ENCODE measurements at regions not wholly inside any gene's neighbourhood (a gene's known extent, or its start where the extent isn't known, plus 50 kb on each side); places are given as distances from the start of the nearest gene placed in this dataset.

GRCh38 chr12:74408601-74409166, 129.0 kb upstream of the ATXN7L3B start:
- DNase-seq: no peak

GRCh38 chr12:74412606-74413230, 124.9 kb upstream of the ATXN7L3B start:
- no peak for DNase-seq

GRCh38 chr12:74415633-74416032, 122.0 kb upstream of the ATXN7L3B start:
- DNase-seq: no peak

- no peak for DNase-seq
These were observed 119.1 kb upstream of the ATXN7L3B start for GRCh38 chr12:74418573-74418972.

- no peak for DNase-seq
These were observed 112.9 kb upstream of the ATXN7L3B start for GRCh38 chr12:74424778-74425177.

GRCh38 chr12:74426091-74426490, 111.5 kb upstream of the ATXN7L3B start:
- DNase-seq: no peak

- DNase-seq: no peak
These were observed 108.1 kb upstream of the ATXN7L3B start for GRCh38 chr12:74429535-74429934.

- DNase-seq: no peak
These were observed 105.8 kb upstream of the ATXN7L3B start for GRCh38 chr12:74431801-74432200.

GRCh38 chr12:74440469-74440868, 97.2 kb upstream of the ATXN7L3B start:
- DNase-seq: no peak

- DNase-seq: no peak
These were observed 95.8 kb upstream of the ATXN7L3B start for GRCh38 chr12:74441872-74442271.

- DNase-seq: no peak
These were observed 91.2 kb upstream of the ATXN7L3B start for GRCh38 chr12:74446466-74446865.

- no peak for DNase-seq
These were observed 87.8 kb upstream of the ATXN7L3B start for GRCh38 chr12:74449872-74450271.

- DNase-seq: no peak
These were observed 83.5 kb upstream of the ATXN7L3B start for GRCh38 chr12:74454109-74454508.

- DNase-seq: no peak
These were observed 82.2 kb upstream of the ATXN7L3B start for GRCh38 chr12:74455429-74455828.

- no peak for DNase-seq
These were observed 81.2 kb upstream of the ATXN7L3B start for GRCh38 chr12:74456431-74456830.

- DNase-seq: no peak
These were observed 69.2 kb upstream of the ATXN7L3B start for GRCh38 chr12:74468401-74468800.

- DNase-seq: no peak
These were observed 61.4 kb upstream of the ATXN7L3B start for GRCh38 chr12:74476234-74476633.

- no peak for DNase-seq
These were observed 56.6 kb upstream of the ATXN7L3B start for GRCh38 chr12:74481078-74481477.

GRCh38 chr12:74482115-74482514, 55.5 kb upstream of the ATXN7L3B start:
- DNase-seq: no peak

GRCh38 chr12:74483057-74483456, 54.6 kb upstream of the ATXN7L3B start:
- DNase-seq: no peak

Measured in NCI-H748 treated with DMSO at 0.1 percent for 48 hours (cell line).